HepG2 (cell line): ENCODE measurements at regions not wholly inside any gene's neighbourhood (a gene's known extent, or its start where the extent isn't known, plus 50 kb on each side); places are given as distances from the start of the nearest gene placed in this dataset.
A peak's percentile ranks its signal among the peaks of the same experiment; 100 is the strongest.

Experiments
- ATAC-seq: fragments of 200-7000 bp; cut with Tn5 transposase; 3 replicates; pipeline ENCODE4 v1.9.1; 2020; ENCODE audit warnings: mild to moderate bottlenecking, moderate library complexity
- BruUV-seq: library from RNA; stranded (reverse); fragments of 400-500 nt; replicated peaks from 2 replicates; lab custom pipeline; 2021; lab: Mats Ljungman, UMichigan
- CTCF ChIA-PET: fragments of 300-600 bp; formaldehyde crosslinking; extraction: SDS; loops from one replicate; lab custom pipeline; 2021; ENCODE audit warnings: low total read pairs, inconsistent platforms, low intra/inter-chr PET ratio; lab: Yijun Ruan, JAX
- POLR2A ChIA-PET: fragments of 350-600 bp; sonication (Branson Sonifier 250); formaldehyde crosslinking; loops from one replicate; lab custom pipeline; 2020; ENCODE audit warnings: antibody characterized with exemption, inconsistent platforms; lab: Yijun Ruan, JAX
- DNase-seq: peaks from one replicate; pipeline ENCODE4 v3.0.0-alpha.2; 2015; ENCODE audit warnings: low spot score
- FAIRE-seq: peaks from 3 replicates; lab custom pipeline; 2011; peaks lifted over from hg19 to GRCh38; lab: Jason Lieb, UNC
- H2AFZ ChIP-seq: one replicate; pipeline ENCODE4 v1.6.1; 2011; ENCODE audit warnings: low read length, inconsistent platforms
- H3K27ac ChIP-seq: fragments of 300-600 bp; 3 replicates; pipeline ENCODE4 v1.8.0; 2011; ENCODE audit warnings: mixed run types, mild to moderate bottlenecking, mixed read lengths, low read length, inconsistent platforms; ENCODE audit not compliant: insufficient read depth; ENCODE audit errors: extremely low read length
- H3K27me3 ChIP-seq, 2 experiments: fragments of 200-600 bp in 1 of 2; 2 replicates in 1 of 2; 3 replicates in 1 of 2; pipeline versions ENCODE4 v1.6.0 to v1.8.0; 2011; ENCODE audit warnings: low read length in 2 of 2, mild to moderate bottlenecking in 2 of 2, moderate library complexity in 2 of 2, inconsistent platforms in 1 of 2; ENCODE audit not compliant: insufficient read depth in 2 of 2, control insufficient read depth in 1 of 2
- H3K36me3 ChIP-seq, 2 experiments: fragments of 200-600 bp in 1 of 2; replicated peaks in 1 of 2; 2 replicates in 1 of 2; 3 replicates in 1 of 2; pipeline versions ENCODE4 v1.5.1 to v1.8.0; 2011; ENCODE audit warnings: low read length in 2 of 2, inconsistent platforms in 1 of 2; ENCODE audit not compliant: insufficient read depth in 2 of 2, control insufficient read depth in 1 of 2
- H3K4me1 ChIP-seq: 2 replicates; pipeline ENCODE4 v1.5.1; 2012; ENCODE audit warnings: low read length, inconsistent platforms; ENCODE audit not compliant: insufficient read depth
- H3K4me2 ChIP-seq: 2 replicates; pipeline ENCODE4 v1.6.0; 2011; ENCODE audit warnings: low read depth, low read length, inconsistent platforms
- H3K4me3 ChIP-seq, 3 experiments: fragments of 200-600 bp in 1 of 3; sonication (generic), shearing (Covaris generic) in 1 of 3; replicated peaks in 1 of 3; 2 replicates each; pipeline ENCODE4 v1.5.1; 2011 to 2016; ENCODE audit warnings: low read length in 3 of 3, inconsistent platforms in 2 of 3, low read depth in 2 of 3, mild to moderate bottlenecking in 2 of 3, control low read depth in 1 of 3, mixed read lengths in 1 of 3; ENCODE audit not compliant: insufficient read depth in 1 of 3
- H3K79me2 ChIP-seq: one replicate; pipeline ENCODE4 v1.6.1; 2011; ENCODE audit warnings: low read length, inconsistent platforms; ENCODE audit not compliant: insufficient read depth
- H3K9ac ChIP-seq: 2 replicates; pipeline ENCODE4 v1.6.0; 2011; ENCODE audit warnings: mild to moderate bottlenecking, low read depth, low read length, inconsistent platforms; ENCODE audit not compliant: insufficient read depth
- H3K9me3 ChIP-seq: 2 replicates; pipeline ENCODE4 v1.5.1; 2012; ENCODE audit warnings: mild to moderate bottlenecking, low read length
- H4K20me1 ChIP-seq: 2 replicates; pipeline ENCODE4 v1.6.0; 2011; ENCODE audit warnings: inconsistent platforms, mild to moderate bottlenecking, low read length, moderate library complexity; ENCODE audit not compliant: insufficient read depth
- CBX2 ChIP-seq, 2 experiments: fragments of 200-600 bp in 1 of 2; sonication (generic); formaldehyde crosslinking in 1 of 2; IDR thresholded peaks; 2 replicates each; pipeline versions ENCODE4 v1.7.0 to v1.8.1; 2018 to 2022; ENCODE audit warnings: low read depth in 2 of 2, low read length in 1 of 2, mild to moderate bottlenecking in 1 of 2, missing genetic modification reagents in 1 of 2
- CEBPG ChIP-seq: IDR thresholded peaks from 2 replicates; pipeline ENCODE4 v1.6.1; 2016
- DRAP1 ChIP-seq: IDR thresholded peaks from 2 replicates; pipeline ENCODE4 v1.6.1; 2016; ENCODE audit warnings: missing genetic modification reagents, missing compliant biosample characterization
- KDM4B ChIP-seq: sonication (generic); formaldehyde crosslinking; IDR thresholded peaks from 2 replicates; pipeline ENCODE4 v1.4.0; 2020; ENCODE audit warnings: missing genetic modification reagents
- KDM5A ChIP-seq: fragments of 200-600 bp; sonication (generic); IDR thresholded peaks from 2 replicates; pipeline ENCODE4 v1.7.0; 2018; ENCODE audit warnings: antibody characterized with exemption, mild to moderate bottlenecking, low read length, borderline replicate concordance
- KDM6A ChIP-seq: IDR thresholded peaks from 2 replicates; pipeline ENCODE4 v1.6.1; 2016; ENCODE audit warnings: low read depth
- RARA ChIP-seq: IDR thresholded peaks from 2 replicates; pipeline ENCODE4 v1.6.1; 2016; ENCODE audit warnings: missing genetic modification reagents, missing compliant biosample characterization
- TAF1 ChIP-seq: sonication (generic); formaldehyde crosslinking; IDR thresholded peaks from 2 replicates; pipeline ENCODE4 v1.4.0; 2020; ENCODE audit warnings: missing genetic modification reagents
- U2AF2 ChIP-seq: fragments of 200-400 bp; formaldehyde crosslinking; IDR thresholded peaks from 2 replicates; pipeline ENCODE4 v1.6.1; 2017; ENCODE audit warnings: low read depth, mild to moderate bottlenecking, low read length
- ZNF225 ChIP-seq: sonication (generic); formaldehyde crosslinking; IDR thresholded peaks from 2 replicates; pipeline ENCODE4 v1.4.0; 2020; ENCODE audit warnings: mild to moderate bottlenecking, missing genetic modification reagents
- ZNF280D ChIP-seq: sonication (generic); formaldehyde crosslinking; IDR thresholded peaks from 2 replicates; pipeline ENCODE4 v1.5.1; 2020; ENCODE audit warnings: mild to moderate bottlenecking, missing genetic modification reagents
- ZNF460 ChIP-seq: sonication (generic); formaldehyde crosslinking; IDR thresholded peaks from 2 replicates; pipeline ENCODE4 v1.5.1; 2020; ENCODE audit warnings: missing genetic modification reagents, mild to moderate bottlenecking, borderline replicate concordance
- ZNF562 ChIP-seq: sonication (generic); formaldehyde crosslinking; IDR thresholded peaks from 2 replicates; pipeline ENCODE4 v1.8.0; 2022; ENCODE audit warnings: missing genetic modification reagents, borderline replicate concordance
- ZNF7 ChIP-seq: IDR thresholded peaks from 2 replicates; pipeline ENCODE4 v1.6.1; 2016; ENCODE audit warnings: missing biosample characterization, missing genetic modification reagents
- ZSCAN22 ChIP-seq: sonication (generic); formaldehyde crosslinking; IDR thresholded peaks from 2 replicates; pipeline ENCODE4 v1.4.0; 2020; ENCODE audit warnings: mild to moderate bottlenecking, missing genetic modification reagents
- WGBS: methylation state at CpG from one replicate; pipeline ENCODE4 v1.1.6; 2017; ENCODE audit warnings: low lambda C conversion rate; 5-methylcytosine and 5-hydroxymethylcytosine counted together
- in situ Hi-C: cut with HindIII; loops from 2 replicates; pipeline ENCODE4 v1.10.0; 2017; ENCODE audit warnings: low pct_unique_long_range_greater_than_20kb; ENCODE audit not compliant: extremely low pct_ligation_motif_present
- intact Hi-C: fragments of 100-400 bp; cut with micrococcal nuclease; formaldehyde crosslinking; loops from one replicate; pipeline ENCODE4 v1.10.0; 2022; ENCODE audit not compliant: unreplicated experiment
- TF ChIP-seq, protein P1 (sequence below): IDR thresholded peaks from 2 replicates; pipeline ENCODE4 v1.6.1; 2016; ENCODE audit warnings: missing biosample characterization, missing genetic modification reagents, low read depth

- Histone ChIP-seq H2AFZ (no peak overlapping the region), H3K9ac (no peak overlapping the region), H3K27ac (no peak overlapping the region), H3K4me1 (no peaks in the 10 kb centered on the region), H3K79me2 (no peaks in the 10 kb centered on the region), H4K20me1 (no peaks in the 10 kb centered on the region), H3K4me2 (no peak overlapping the region), H3K36me3 (no peaks in the 10 kb centered on the region), H3K4me3 (no peak overlapping the region), H3K9me3 (peaks cover 10% of the 10 kb centered on the region), H3K27me3 (no peaks in the 10 kb centered on the region)
- ATAC-seq (no peak), FAIRE-seq (no peak), DNase-seq (no peak)
- BruUV-seq, result no TSS peak
- POLR2A ChIA-PET, result no interaction called here
- TF ChIP-seq ZNF225 (CRISPR knock-in tag) (no peak), TAF1 (CRISPR knock-in tag) (no peak), CBX2 (IDR thresholded peaks at IDR 0.05; ENCODE audit: low read depth, low read length) (no peak), CBX2 (CRISPR knock-in tag; IDR thresholded peaks at IDR 0.05; ENCODE audit: low read depth) (no peak), DRAP1 (CRISPR knock-in tag) (no peak), ZNF7 (CRISPR knock-in tag) (peak; percentile 68), KDM4B (CRISPR knock-in tag) (no peak)
- TF ChIP-seq, protein P1, sequence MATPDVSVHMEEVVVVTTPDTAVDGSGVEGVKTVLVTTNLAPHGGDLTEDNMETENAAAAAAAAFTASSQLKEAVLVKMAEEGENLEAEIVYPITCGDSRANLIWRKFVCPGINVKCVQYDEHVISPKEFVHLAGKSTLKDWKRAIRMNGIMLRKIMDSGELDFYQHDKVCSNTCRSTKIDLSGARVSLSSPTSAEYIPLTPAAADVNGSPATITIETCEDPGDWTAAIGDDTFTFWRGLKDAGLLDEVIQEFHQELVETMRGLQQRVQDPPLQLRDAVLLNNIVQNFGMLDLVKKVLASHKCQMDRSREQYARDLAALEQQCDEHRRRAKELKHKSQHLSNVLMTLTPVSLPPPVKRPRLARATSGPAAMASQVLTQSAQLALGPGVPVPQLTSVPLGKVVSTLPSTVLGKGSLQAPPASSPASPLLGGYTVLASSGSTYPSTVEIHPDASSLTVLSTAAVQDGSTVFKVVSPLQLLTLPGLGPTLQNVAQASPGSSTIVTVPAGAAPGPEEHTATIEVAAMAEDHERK, result no peak
- in situ Hi-C loops, result no loop called here
- CTCF ChIA-PET, result no interaction called here
- intact Hi-C loops, result no loop called here
- WGBS, result 77% methylated on average over 3 of the region's 3 CpGs
Measured at GRCh38 chr7:67359900-67360299, 363.3 kb downstream of the TYW1 start.

GRCh38 chr7:67361150-67361549 is 364.5 kb downstream of the TYW1 start:
- no peaks in the 10 kb centered on the region for H3K27me3 ChIP-seq
- no TSS peak for BruUV-seq
- 79% methylated on average over 4 of the region's 4 CpGs for WGBS
- H3K9me3 ChIP-seq, result peaks cover 10% of the 10 kb centered on the region
- H4K20me1 ChIP-seq, result no peaks in the 10 kb centered on the region
- POLR2A ChIA-PET, result no interaction called here
- in situ Hi-C loops (no loop called here), intact Hi-C loops (no loop called here)
- H3K9ac ChIP-seq, result no peak overlapping the region
- FAIRE-seq (no peak), DNase-seq (no peak), ATAC-seq (no peak)
- no peaks in the 10 kb centered on the region for H3K36me3 ChIP-seq
- CTCF ChIA-PET, result no interaction called here
- no peak overlapping the region for H3K4me3 ChIP-seq
- no peak overlapping the region for H3K4me2 ChIP-seq
- no peaks in the 10 kb centered on the region for H3K79me2 ChIP-seq
- H2AFZ ChIP-seq, result no peak overlapping the region
- no peaks in the 10 kb centered on the region for H3K4me1 ChIP-seq
- no peak overlapping the region for H3K27ac ChIP-seq
- no peak for TF ChIP-seq KDM6A (CRISPR knock-in tag)
- TF ChIP-seq KDM5A, result no peak
- no peak for TF ChIP-seq ZNF460 (CRISPR knock-in tag)
- no peak for TF ChIP-seq ZNF562
- no peak for TF ChIP-seq CEBPG (CRISPR knock-in tag)
- TF ChIP-seq ZNF280D, result no peak
- TF ChIP-seq ZSCAN22, result no peak
- TF ChIP-seq RARA (CRISPR knock-in tag), result no peak
- TF ChIP-seq U2AF2, result no peak
